ENCODE measurements at regions not wholly inside any gene's neighbourhood (a gene's known extent, or its start where the extent isn't known, plus 50 kb on each side); places are given as distances from the start of the nearest gene placed in this dataset.

DNA sequence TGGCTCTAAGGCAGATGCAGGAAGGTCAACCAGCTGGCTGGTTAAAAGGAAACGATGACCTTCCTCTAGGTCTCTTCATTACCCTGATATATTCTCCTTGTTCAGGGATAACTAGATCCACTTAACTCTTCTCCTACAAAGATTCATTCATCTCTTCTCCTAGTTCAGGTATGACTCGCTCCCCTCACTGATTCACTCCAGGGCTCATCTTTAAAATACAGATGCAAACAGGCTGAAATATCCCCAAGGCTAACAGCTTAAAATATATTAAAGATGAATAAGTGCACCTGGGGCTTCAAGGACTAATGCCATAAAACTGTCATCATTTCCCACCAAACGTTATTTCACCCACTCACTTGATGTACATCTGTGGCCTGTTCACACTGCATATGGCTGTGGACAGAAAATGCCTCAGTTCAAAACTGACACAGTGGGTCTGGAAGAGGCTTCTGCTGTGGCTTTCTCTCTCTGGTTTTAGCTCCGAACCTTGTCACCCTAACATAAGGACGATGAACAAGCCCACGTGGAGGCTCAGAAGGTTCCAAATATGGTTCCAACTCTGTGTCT lies 366.9 kb downstream of the DEPDC1B start:
- no peak for TF ChIP-seq CTCF (IDR thresholded peaks at IDR 0.05)
- TF ChIP-seq POLR2A (IDR thresholded peaks at IDR 0.05): no peak
